ENCODE measurements at regions not wholly inside any gene's neighbourhood (a gene's known extent, or its start where the extent isn't known, plus 50 kb on each side); places are given as distances from the start of the nearest gene placed in this dataset.

DNA sequence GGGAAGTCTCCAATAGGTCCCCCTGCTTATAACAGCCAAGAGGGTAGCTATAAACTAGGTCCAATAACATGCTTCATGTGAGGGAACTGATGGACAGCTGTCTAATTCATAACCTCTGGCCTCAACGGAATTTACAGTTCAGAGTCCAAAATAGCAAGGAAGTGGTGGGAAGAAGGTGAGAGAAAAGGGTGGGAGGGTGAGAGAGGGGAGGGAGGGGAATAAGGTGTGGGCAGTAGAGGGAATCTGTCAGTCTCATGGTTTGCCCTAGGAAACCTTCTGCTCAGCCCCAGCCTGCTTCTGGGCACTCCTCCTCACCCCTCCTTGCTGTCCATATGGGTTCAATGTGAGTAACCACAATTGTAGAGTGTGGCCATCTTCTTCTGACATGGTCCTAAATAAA lies 133.4 kb upstream of the ADO start:
- no peaks in the 10 kb centered on the region for H3K27me3 ChIP-seq
- no peak overlapping the region for H3K27ac ChIP-seq
- no peak for TF ChIP-seq CTCF (IDR thresholded peaks at IDR 0.05; ENCODE audit: low read depth, low read length)
- no peak overlapping the region for H3K4me3 ChIP-seq
- H3K4me1 ChIP-seq (ENCODE audit: low read depth), result no peaks in the 10 kb centered on the region
- no peaks in the 10 kb centered on the region for H3K36me3 ChIP-seq
- DNase-seq (ENCODE audit: low read depth in 1 of 2, low spot score in 1 of 2), result no peak
- no peaks in the 10 kb centered on the region for H3K9me3 ChIP-seq (ENCODE audit: low read depth)

- no peak for TF ChIP-seq CTCF (IDR thresholded peaks at IDR 0.05; ENCODE audit: low read depth, low read length)
- Histone ChIP-seq H3K4me3 (no peak overlapping the region), H3K27me3 (no peaks in the 10 kb centered on the region), H3K27ac (no peak overlapping the region), H3K36me3 (no peaks in the 10 kb centered on the region), H3K9me3 (ENCODE audit: low read depth) (no peaks in the 10 kb centered on the region), H3K4me1 (ENCODE audit: low read depth) (no peaks in the 10 kb centered on the region)
- peak; percentile 10 to 42 for DNase-seq (ENCODE audit: low read depth in 1 of 2, low spot score in 1 of 2)
These were observed 123.1 kb upstream of the ADO start for GRCh38 chr10:62681211-62681940.

DNA sequence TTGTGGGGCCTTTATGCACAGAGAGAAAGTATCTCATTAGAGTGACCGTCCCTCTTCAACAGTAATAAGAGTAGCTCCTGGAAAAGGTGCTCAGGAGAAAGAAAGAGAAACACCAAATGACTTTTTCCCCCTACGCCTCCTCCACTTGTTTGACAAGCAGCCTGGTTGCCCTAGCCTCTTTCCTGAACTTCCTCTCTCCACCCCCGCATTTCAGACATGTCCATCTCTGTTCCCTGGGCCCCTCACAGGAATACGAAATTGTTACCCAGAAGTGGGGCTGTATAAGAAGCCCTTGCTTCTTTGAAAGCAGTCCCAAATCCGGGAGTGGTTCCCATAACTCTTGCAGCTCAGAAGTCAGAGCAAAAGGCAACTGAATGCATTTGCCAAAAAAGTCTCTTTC lies 119.6 kb upstream of the ADO start:
- Histone ChIP-seq H3K4me1 (ENCODE audit: low read depth) (no peaks in the 10 kb centered on the region), H3K27ac (no peak overlapping the region), H3K9me3 (ENCODE audit: low read depth) (no peaks in the 10 kb centered on the region), H3K27me3 (no peaks in the 10 kb centered on the region), H3K4me3 (no peak overlapping the region), H3K36me3 (no peaks in the 10 kb centered on the region)
- no peak for DNase-seq (ENCODE audit: low read depth in 1 of 2, low spot score in 1 of 2)
- TF ChIP-seq CTCF (IDR thresholded peaks at IDR 0.05; ENCODE audit: low read depth, low read length), result no peak

DNA sequence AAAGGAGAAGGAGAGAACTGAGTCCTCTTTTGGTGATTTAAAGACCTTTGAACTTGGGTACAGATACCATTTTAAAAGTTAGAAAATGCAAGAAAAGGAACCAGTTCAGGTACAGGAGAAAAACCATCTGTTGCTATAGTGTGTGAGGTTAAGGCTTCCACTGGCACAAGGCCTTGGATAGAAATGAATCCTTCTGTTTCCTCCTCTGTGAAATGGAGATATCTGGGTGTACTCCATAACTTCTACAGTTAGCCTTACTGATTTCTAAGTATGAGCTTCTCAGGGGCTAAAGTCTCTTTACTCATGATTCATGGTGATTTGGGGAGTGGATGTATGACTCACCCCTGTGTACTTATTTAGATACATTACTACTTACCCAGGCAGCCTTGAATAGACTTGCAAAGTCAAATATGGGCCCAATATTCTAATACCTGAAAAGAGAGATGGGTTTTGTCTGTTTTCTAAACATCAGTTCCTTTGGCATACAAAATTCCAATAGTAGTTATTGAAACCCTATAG lies 117.2 kb upstream of the ADO start:
- no peaks in the 10 kb centered on the region for H3K4me1 ChIP-seq (ENCODE audit: low read depth)
- no peak overlapping the region for H3K4me3 ChIP-seq
- H3K9me3 ChIP-seq (ENCODE audit: low read depth), result no peaks in the 10 kb centered on the region
- no peaks in the 10 kb centered on the region for H3K27me3 ChIP-seq
- no peaks in the 10 kb centered on the region for H3K36me3 ChIP-seq
- H3K27ac ChIP-seq, result no peak overlapping the region
- no peak for DNase-seq (ENCODE audit: low read depth in 1 of 2, low spot score in 1 of 2)
- TF ChIP-seq CTCF (IDR thresholded peaks at IDR 0.05; ENCODE audit: low read depth, low read length), result no peak

DNA sequence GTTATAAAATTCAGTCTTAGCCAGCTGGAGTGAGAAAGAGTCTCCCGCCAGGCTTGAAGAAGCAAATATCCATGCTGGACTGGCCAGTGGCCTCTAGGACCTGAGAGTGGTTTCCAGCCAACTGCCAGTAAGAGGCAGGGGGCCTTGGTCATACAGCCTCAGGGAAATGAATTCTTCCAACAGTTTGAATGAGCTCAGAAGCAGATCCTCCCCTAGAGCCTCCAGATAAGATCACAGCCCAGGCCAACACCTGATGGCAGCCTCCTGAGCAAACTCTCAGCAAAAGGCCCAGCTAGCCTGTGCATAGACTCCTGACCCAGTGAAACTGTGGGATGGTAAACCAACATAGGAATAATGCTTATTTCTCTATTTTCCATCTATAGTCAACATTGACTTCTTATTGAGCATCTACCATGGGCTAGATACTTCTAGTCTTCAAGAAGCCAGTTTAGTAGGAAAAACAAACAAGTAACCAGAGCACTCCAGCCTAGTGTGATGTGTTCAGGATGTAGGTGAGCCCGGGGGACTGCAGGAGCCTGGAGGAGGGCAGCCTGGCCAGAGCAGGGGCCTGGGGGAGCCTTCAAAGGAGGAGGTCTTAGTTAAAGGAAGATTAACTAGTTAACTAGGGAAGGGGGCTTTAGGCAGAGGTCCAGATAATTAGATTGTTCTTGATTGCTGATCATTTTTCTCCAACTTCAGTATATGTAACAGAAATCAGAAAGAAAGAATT lies 115.4 kb upstream of the ADO start:
- no peak for TF ChIP-seq CTCF (IDR thresholded peaks at IDR 0.05; ENCODE audit: low read depth, low read length)

More for the DNA sequence above, 115.4 kb upstream of the ADO start:
- no peaks in the 10 kb centered on the region for H3K4me1 ChIP-seq (ENCODE audit: low read depth)
- H3K27me3 ChIP-seq, result no peaks in the 10 kb centered on the region
- no peaks in the 10 kb centered on the region for H3K36me3 ChIP-seq
- no peak overlapping the region for H3K4me3 ChIP-seq
- H3K27ac ChIP-seq, result no peak overlapping the region
- DNase-seq (ENCODE audit: low read depth in 1 of 2, low spot score in 1 of 2), result no peak
- no peaks in the 10 kb centered on the region for H3K9me3 ChIP-seq (ENCODE audit: low read depth)
